Choroid plexus epithelial cell (primary cell): ENCODE measurements at regions not wholly inside any gene's neighbourhood (a gene's known extent, or its start where the extent isn't known, plus 50 kb on each side); places are given as distances from the start of the nearest gene placed in this dataset.

Experiments used
- DNase-seq: peaks from one replicate; pipeline ENCODE4 v3.0.0-alpha.2; 2010; ENCODE audit warnings: low read depth
- H3K4me3 ChIP-seq: 2 replicates; pipeline ENCODE4 v1.5.1; 2011; ENCODE audit warnings: low read depth, mild to moderate bottlenecking, control low read depth, low read length, moderate library complexity
- CTCF ChIP-seq: conservative IDR thresholded peaks from 2 replicates; pipeline ENCODE4 v1.5.1; 2011; ENCODE audit warnings: low read depth, mild to moderate bottlenecking, control low read depth, inconsistent platforms, low read length, moderate library complexity

- no peak overlapping the region for H3K4me3 ChIP-seq
- DNase-seq, result no peak
- no peak for TF ChIP-seq CTCF
Observed at GRCh38 chr10:130926442-130926841, 385.1 kb downstream of the TCERG1L start.

- no peak overlapping the region for H3K4me3 ChIP-seq
- TF ChIP-seq CTCF, result no peak
- no peak for DNase-seq
Observed at GRCh38 chr10:130927157-130927556, 384.4 kb downstream of the TCERG1L start.

- DNase-seq, result no peak
- H3K4me3 ChIP-seq, result no peak overlapping the region
- TF ChIP-seq CTCF, result no peak
Observed at GRCh38 chr10:130928306-130928705, 383.2 kb downstream of the TCERG1L start.

GRCh38 chr10:130929422-130930325 lies 381.8 kb downstream of the TCERG1L start:
- no peak for TF ChIP-seq CTCF
- H3K4me3 ChIP-seq, result no peak overlapping the region
- no peak for DNase-seq

GRCh38 chr10:130930821-130931220 lies 380.7 kb downstream of the TCERG1L start:
- TF ChIP-seq CTCF, result no peak

GRCh38 chr10:130931256-130931655 lies 380.3 kb downstream of the TCERG1L start:
- no peak overlapping the region for H3K4me3 ChIP-seq
- no peak for DNase-seq
- TF ChIP-seq CTCF, result no peak

More at GRCh38 chr10:130930821-130931220, 380.7 kb downstream of the TCERG1L start:
- no peak overlapping the region for H3K4me3 ChIP-seq
- no peak for DNase-seq

GRCh38 chr10:130932326-130933007 lies 379.1 kb downstream of the TCERG1L start:
- no peak overlapping the region for H3K4me3 ChIP-seq
- DNase-seq, result no peak
- no peak for TF ChIP-seq CTCF
